Endothelial cell of umbilical vein (primary cell): ENCODE measurements at regions not wholly inside any gene's neighbourhood (a gene's known extent, or its start where the extent isn't known, plus 50 kb on each side); places are given as distances from the start of the nearest gene placed in this dataset.

Source experiments
- BruUV-seq: library from RNA; stranded (reverse); fragments of 400-500 nt; replicated peaks from 2 replicates; lab custom pipeline; 2021; lab: Mats Ljungman, UMichigan
- CTCF ChIA-PET: fragments of 300-600, 350-600 bp; sonication (Branson Sonifier 250); formaldehyde crosslinking; loops from one replicate; lab custom pipeline; 2021; ENCODE audit warnings: antibody characterized with exemption, inconsistent platforms; lab: Charles Lee
- POLR2A ChIA-PET: fragments of 300-600, 350-600 bp; sonication (Branson Sonifier 250); formaldehyde crosslinking; loops from one replicate; lab custom pipeline; 2021; ENCODE audit warnings: antibody characterized with exemption, inconsistent platforms; lab: Charles Lee
- DNase-seq: peaks from one replicate; pipeline ENCODE4 v3.0.0-alpha.2; 2011; ENCODE audit warnings: low read depth, low spot score
- FAIRE-seq: peaks from 2 replicates; lab custom pipeline; 2011; peaks lifted over from hg19 to GRCh38; lab: Jason Lieb, UNC
- H2AFZ ChIP-seq: 2 replicates; pipeline ENCODE4 v1.6.0; 2012; ENCODE audit warnings: low read depth, low read length, control low read depth, inconsistent platforms
- H3K27ac ChIP-seq: 2 replicates; pipeline ENCODE4 v1.5.1; 2011; ENCODE audit warnings: low read depth, mild to moderate bottlenecking, control low read depth, low read length, moderate library complexity; ENCODE audit not compliant: insufficient read depth
- H3K27me3 ChIP-seq, 2 experiments: 2 replicates each; pipeline versions ENCODE4 v1.6.0 to v1.6.1; 2011; ENCODE audit warnings: low read length in 2 of 2, mixed read lengths in 1 of 2; ENCODE audit not compliant: control insufficient read depth in 2 of 2, insufficient read depth in 2 of 2
- H3K36me3 ChIP-seq, 2 experiments: 2 replicates in 1 of 2; 3 replicates in 1 of 2; pipeline ENCODE4 v1.5.1; 2011; ENCODE audit warnings: low read length in 2 of 2, mild to moderate bottlenecking in 1 of 2, moderate library complexity in 1 of 2; ENCODE audit not compliant: control insufficient read depth in 2 of 2, insufficient read depth in 2 of 2; ENCODE audit errors: extremely low read depth in 1 of 2
- H3K4me1 ChIP-seq: 3 replicates; pipeline ENCODE4 v1.5.1; 2011; ENCODE audit warnings: mild to moderate bottlenecking, low read length; ENCODE audit not compliant: control insufficient read depth, insufficient read depth; ENCODE audit errors: extremely low read depth
- H3K4me2 ChIP-seq: 2 replicates; pipeline ENCODE4 v1.6.1; 2011; ENCODE audit warnings: low read length, control low read depth, mixed read lengths; ENCODE audit not compliant: insufficient read depth
- H3K4me3 ChIP-seq, 3 experiments: fragments of 200-600 bp in 1 of 3; sonication (generic), shearing (Covaris generic) in 1 of 3; replicated peaks in 1 of 3; 2 replicates each; pipeline ENCODE4 v1.5.1; 2011 to 2016; ENCODE audit warnings: control low read depth in 3 of 3, low read length in 3 of 3, mild to moderate bottlenecking in 2 of 3, inconsistent platforms in 1 of 3, low read depth in 1 of 3, moderate library complexity in 1 of 3; ENCODE audit not compliant: insufficient read depth in 1 of 3
- H3K79me2 ChIP-seq: 2 replicates; pipeline ENCODE4 v1.6.0; 2012; ENCODE audit warnings: low read length, inconsistent platforms; ENCODE audit not compliant: control insufficient read depth, insufficient read depth
- H3K9ac ChIP-seq: replicated peaks from 2 replicates; pipeline ENCODE3; 2011; ENCODE audit warnings: low read length, control low read depth; ENCODE audit not compliant: insufficient read depth; ENCODE audit errors: extremely low read depth
- H3K9me1 ChIP-seq: replicated peaks from 3 replicates; pipeline ENCODE4 v1.6.0; 2011; ENCODE audit warnings: mild to moderate bottlenecking, low read length; ENCODE audit not compliant: control insufficient read depth, insufficient read depth; ENCODE audit errors: extremely low read depth
- H3K9me3 ChIP-seq: replicated peaks from 2 replicates; pipeline ENCODE4 v1.5.1; 2012; ENCODE audit warnings: low read length, inconsistent platforms; ENCODE audit not compliant: control insufficient read depth, insufficient read depth
- H4K20me1 ChIP-seq: replicated peaks from 2 replicates; pipeline ENCODE3; 2011; ENCODE audit warnings: mild to moderate bottlenecking, low read length; ENCODE audit not compliant: control insufficient read depth, insufficient read depth; ENCODE audit errors: extremely low read depth
- CTCF ChIP-seq, 2 donors: IDR thresholded peaks; 1 replicate in 1 of 2; 2 replicates in 1 of 2; pipeline ENCODE4 v1.5.1; 2011; ENCODE audit warnings: low read length in 2 of 2, mild to moderate bottlenecking in 2 of 2, moderate library complexity in 2 of 2, control low read depth in 1 of 2, inconsistent platforms in 1 of 2, low read depth in 1 of 2; ENCODE audit not compliant: insufficient read depth in 1 of 2; ENCODE audit errors: extremely low read depth in 1 of 2
- EZH2 ChIP-seq: IDR thresholded peaks from 2 replicates; pipeline ENCODE4 v1.6.1; 2012; ENCODE audit warnings: borderline replicate concordance, low read depth, mild to moderate bottlenecking, moderate library complexity, low read length, inconsistent platforms; ENCODE audit not compliant: severe bottlenecking
- FOS ChIP-seq: IDR thresholded peaks from 2 replicates; pipeline ENCODE4 v1.6.1; 2011; ENCODE audit warnings: mild to moderate bottlenecking, low read length, moderate library complexity, borderline replicate concordance; ENCODE audit not compliant: insufficient read depth
- GATA2 ChIP-seq: IDR thresholded peaks from 2 replicates; pipeline ENCODE4 v1.7.0; 2011; ENCODE audit warnings: low read depth, mild to moderate bottlenecking, moderate library complexity, mixed read lengths, low read length; ENCODE audit not compliant: insufficient read length, insufficient read depth
- JUN ChIP-seq: IDR thresholded peaks from 2 replicates; pipeline ENCODE4 v1.6.1; 2011; ENCODE audit warnings: borderline replicate concordance, low read depth; ENCODE audit not compliant: insufficient read length, insufficient read depth
- MAX ChIP-seq: IDR thresholded peaks from 2 replicates; pipeline ENCODE4 v1.6.1; 2011; ENCODE audit not compliant: insufficient read depth, insufficient read length
- MYC ChIP-seq: IDR thresholded peaks from one replicate; pipeline ENCODE4 v1.6.1; 2011; ENCODE audit warnings: mild to moderate bottlenecking, low read depth, low read length
- POLR2A ChIP-seq: IDR thresholded peaks from 2 replicates; pipeline ENCODE4 v1.6.1; 2012; ENCODE audit warnings: low read depth, mild to moderate bottlenecking, control low read depth, low read length
- POLR2AphosphoS5 ChIP-seq: IDR thresholded peaks from 2 replicates; pipeline ENCODE4 v1.6.1; 2012; ENCODE audit warnings: low read depth, mild to moderate bottlenecking, control low read depth, low read length, moderate library complexity; ENCODE audit not compliant: insufficient read depth
- dilution Hi-C: fragments of 300-500 bp; cut with MboI; formaldehyde crosslinking; loops from one replicate; pipeline ENCODE4 v1.15.0; 2019; ENCODE audit warnings: low sequenced_read_pairs; ENCODE audit not compliant: extremely low pct_ligation_motif_present
- intact Hi-C: fragments of 100-400 bp; cut with micrococcal nuclease; formaldehyde crosslinking; loops from one replicate; pipeline ENCODE4 v1.10.0; 2022

DNA sequence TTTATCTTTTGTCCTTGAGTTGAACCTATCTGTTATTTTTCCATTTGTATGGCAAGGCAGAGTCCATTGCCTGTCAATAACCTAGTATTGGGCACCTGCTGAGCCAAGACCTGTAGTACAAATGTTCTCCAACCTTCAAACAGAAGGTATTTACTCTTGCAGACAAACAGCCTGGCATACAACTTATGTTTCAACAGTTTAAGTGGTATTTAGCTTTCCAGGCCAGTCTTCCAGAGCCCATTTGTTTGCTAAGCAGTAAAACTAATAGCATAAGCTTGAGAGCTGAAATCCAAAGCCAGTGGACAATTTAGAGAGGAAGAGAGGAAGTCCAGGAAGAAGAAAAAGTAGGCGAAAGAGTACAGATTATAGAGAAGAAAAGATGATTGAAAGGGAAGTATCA lies 979.3 kb downstream of the GLUD2 start:
- TF ChIP-seq POLR2AphosphoS5: no peak
- no peak for TF ChIP-seq CTCF (IDR thresholded peaks at IDR 0.05; ENCODE audit: extremely low read depth in 1 of 2, insufficient read depth in 1 of 2, low read depth in 1 of 2, low read length in 2 of 2)
- no peak for TF ChIP-seq POLR2A
- TF ChIP-seq MYC: no peak
- TF ChIP-seq MAX: no peak
- TF ChIP-seq JUN: no peak
- TF ChIP-seq EZH2: no peak
- TF ChIP-seq FOS: no peak
- no peak for TF ChIP-seq GATA2
- H3K4me2 ChIP-seq: no peak overlapping the region
- no peak overlapping the region for H3K9ac ChIP-seq
- H3K4me1 ChIP-seq: no peaks in the 10 kb centered on the region
- H3K9me1 ChIP-seq: no peaks in the 10 kb centered on the region
- H3K4me3 ChIP-seq: no peak overlapping the region
- H3K9me3 ChIP-seq: no peaks in the 10 kb centered on the region
- no TSS peak for BruUV-seq
- no peak overlapping the region for H2AFZ ChIP-seq
- H3K36me3 ChIP-seq: no peaks in the 10 kb centered on the region
- FAIRE-seq (no peak), DNase-seq (no peak)
- dilution Hi-C loops (no loop called here), intact Hi-C loops (no loop called here)
- H3K27me3 ChIP-seq: no peaks in the 10 kb centered on the region
- CTCF ChIA-PET: no interaction called here
- H3K79me2 ChIP-seq: no peaks in the 10 kb centered on the region
- no peaks in the 10 kb centered on the region for H4K20me1 ChIP-seq
- POLR2A ChIA-PET: no interaction called here
- no peak overlapping the region for H3K27ac ChIP-seq
